GM12878 (cell line): ENCODE measurements at regions not wholly inside any gene's neighbourhood (a gene's known extent, or its start where the extent isn't known, plus 50 kb on each side); places are given as distances from the start of the nearest gene placed in this dataset.
A peak's percentile ranks its signal among the peaks of the same experiment; 100 is the strongest.

Experiments used
- ATAC-seq: fragments of 200-7000 bp; cut with Tn5 transposase; 3 replicates; pipeline ENCODE4 v1.9.1; 2020; ENCODE audit warnings: mild to moderate bottlenecking, moderate library complexity
- BruUV-seq: library from RNA; stranded (reverse); fragments of 400-500 nt; replicated peaks from 2 replicates; lab custom pipeline; 2021; lab: Mats Ljungman, UMichigan
- CTCF ChIA-PET: fragments of 300-600 bp; sonication (Branson Sonifier 250); formaldehyde crosslinking; extraction: SDS; loops from one replicate; lab custom pipeline; 2021; ENCODE audit warnings: inconsistent platforms; lab: Yijun Ruan, JAX
- POLR2A ChIA-PET: fragments of 350-600 bp; formaldehyde crosslinking; extraction: SDS; loops from one replicate; lab custom pipeline; 2021; ENCODE audit warnings: inconsistent platforms; lab: Charles Lee
- RAD21 ChIA-PET: fragments of 300-600 bp; sonication (Branson Sonifier 250); formaldehyde crosslinking; loops from one replicate; lab custom pipeline; 2023; ENCODE audit warnings: antibody characterized with exemption; ENCODE audit not compliant: unreplicated experiment; lab: Charles Lee
- SMC1A ChIA-PET: fragments of 300-600 bp; sonication (Branson Sonifier 250); formaldehyde crosslinking; loops from one replicate; lab custom pipeline; 2023; ENCODE audit not compliant: unreplicated experiment, uncharacterized antibody; lab: Charles Lee
- DNase-seq: peaks from one replicate; pipeline ENCODE4 v3.0.0-alpha.2; 2011; ENCODE audit warnings: low read depth, low spot score
- FAIRE-seq: peaks from 3 replicates; lab custom pipeline; 2011; peaks lifted over from hg19 to GRCh38; lab: Jason Lieb, UNC
- H2AFZ ChIP-seq: 2 replicates; pipeline ENCODE4 v1.6.0; 2011; ENCODE audit warnings: low read depth, low read length, control low read depth; ENCODE audit not compliant: control insufficient read depth
- H3K27ac ChIP-seq: 2 replicates; pipeline ENCODE4 v1.5.1; 2011; ENCODE audit warnings: control low read depth; ENCODE audit not compliant: control insufficient read depth, insufficient read depth
- H3K27me3 ChIP-seq, 2 experiments: replicated peaks in 1 of 2; 2 replicates each; pipeline versions ENCODE4 v1.6.0 to v1.6.1; 2011; ENCODE audit warnings: low read length in 1 of 2; ENCODE audit not compliant: control insufficient read depth in 2 of 2, insufficient read depth in 2 of 2
- H3K36me3 ChIP-seq, 2 experiments: 2 replicates each; pipeline ENCODE4 v1.5.1; 2011; ENCODE audit warnings: low read length in 1 of 2; ENCODE audit not compliant: control insufficient read depth in 2 of 2, insufficient read depth in 2 of 2
- H3K4me1 ChIP-seq: 2 replicates; pipeline ENCODE4 v1.6.1; 2011; ENCODE audit warnings: mild to moderate bottlenecking, low read length, moderate library complexity, mixed read lengths; ENCODE audit not compliant: control insufficient read depth, insufficient read depth
- H3K4me2 ChIP-seq: 2 replicates; pipeline ENCODE4 v1.6.0; 2011; ENCODE audit warnings: control low read depth; ENCODE audit not compliant: control insufficient read depth, insufficient read depth
- H3K4me3 ChIP-seq: fragments of 200-600 bp; sonication (generic); 2 replicates; pipeline ENCODE4 v1.5.1; 2016
- H3K79me2 ChIP-seq: 2 replicates; pipeline ENCODE4 v1.6.0; 2011; ENCODE audit warnings: low read length; ENCODE audit not compliant: control insufficient read depth, insufficient read depth
- H3K9ac ChIP-seq: 2 replicates; pipeline ENCODE4 v1.8.0; 2011; ENCODE audit warnings: low read length, control low read depth, mixed read lengths; ENCODE audit not compliant: control insufficient read depth, insufficient read depth
- H3K9me3 ChIP-seq: replicated peaks from 3 replicates; pipeline ENCODE4 v1.5.1; 2011; ENCODE audit warnings: mild to moderate bottlenecking, low read length; ENCODE audit not compliant: control insufficient read depth, insufficient read depth
- H4K20me1 ChIP-seq: 2 replicates; pipeline ENCODE4 v1.6.0; 2011; ENCODE audit not compliant: control insufficient read depth, insufficient read depth
- DPF2 ChIP-seq: fragments of 450-650 bp; IDR thresholded peaks from 2 replicates; pipeline ENCODE4 v1.6.1; 2017; ENCODE audit warnings: mild to moderate bottlenecking
- EZH2 ChIP-seq: IDR thresholded peaks from 2 replicates; pipeline ENCODE4 v1.6.1; 2012; ENCODE audit warnings: low read depth, mild to moderate bottlenecking, control low read depth, inconsistent platforms, low read length, borderline replicate concordance; ENCODE audit not compliant: control insufficient read depth
- HDAC6 ChIP-seq: fragments of 200-600 bp; sonication (generic); IDR thresholded peaks from one replicate; pipeline ENCODE4 v1.8.0; 2017; ENCODE audit warnings: antibody characterized with exemption; ENCODE audit not compliant: unreplicated experiment
- POLR2AphosphoS5 ChIP-seq: IDR thresholded peaks from 2 replicates; pipeline ENCODE4 v1.6.1; 2011; ENCODE audit warnings: mild to moderate bottlenecking, low read length, inconsistent platforms
- RUNX3 ChIP-seq: IDR thresholded peaks from 2 replicates; pipeline ENCODE4 v1.6.1; 2012; ENCODE audit warnings: low read length, inconsistent platforms
- SUPT20H ChIP-seq: IDR thresholded peaks from 2 replicates; pipeline ENCODE4 v1.6.1; 2011; ENCODE audit warnings: low read depth, mild to moderate bottlenecking, low read length, moderate library complexity, borderline replicate concordance; ENCODE audit not compliant: control insufficient read depth
- ZZZ3 ChIP-seq: IDR thresholded peaks from 2 replicates; pipeline ENCODE4 v1.6.1; 2011; ENCODE audit warnings: low read depth; ENCODE audit not compliant: control insufficient read depth, insufficient read length
- WGBS: methylation state at CpG from one replicate; pipeline ENCODE4 v1.1.6; 2016; ENCODE audit warnings: low lambda C conversion rate; ENCODE audit not compliant: insufficient replicate concordance, insufficient coverage; ENCODE audit errors: missing lambda C conversion rate; 5-methylcytosine and 5-hydroxymethylcytosine counted together
- in situ Hi-C: fragments of 300-500 bp; cut with MboI; formaldehyde crosslinking; loops from 9 replicates; pipeline ENCODE4 v1.14.3; 2018; ENCODE audit warnings: mixed read lengths
- intact Hi-C: fragments of 100-400 bp; cut with micrococcal nuclease; formaldehyde crosslinking; loops from one replicate; pipeline ENCODE4 v1.14.2; 2022; ENCODE audit not compliant: unreplicated experiment
- TF ChIP-seq, protein P1 (sequence below): IDR thresholded peaks from 2 replicates; pipeline ENCODE4 v1.6.1; 2012; ENCODE audit warnings: low read depth, low read length, improper control_type of control experiment
- TF ChIP-seq, protein P2 (sequence below): fragments of 450-650 bp; IDR thresholded peaks from 2 replicates; pipeline ENCODE4 v1.6.1; 2017; ENCODE audit warnings: borderline replicate concordance

DNA sequence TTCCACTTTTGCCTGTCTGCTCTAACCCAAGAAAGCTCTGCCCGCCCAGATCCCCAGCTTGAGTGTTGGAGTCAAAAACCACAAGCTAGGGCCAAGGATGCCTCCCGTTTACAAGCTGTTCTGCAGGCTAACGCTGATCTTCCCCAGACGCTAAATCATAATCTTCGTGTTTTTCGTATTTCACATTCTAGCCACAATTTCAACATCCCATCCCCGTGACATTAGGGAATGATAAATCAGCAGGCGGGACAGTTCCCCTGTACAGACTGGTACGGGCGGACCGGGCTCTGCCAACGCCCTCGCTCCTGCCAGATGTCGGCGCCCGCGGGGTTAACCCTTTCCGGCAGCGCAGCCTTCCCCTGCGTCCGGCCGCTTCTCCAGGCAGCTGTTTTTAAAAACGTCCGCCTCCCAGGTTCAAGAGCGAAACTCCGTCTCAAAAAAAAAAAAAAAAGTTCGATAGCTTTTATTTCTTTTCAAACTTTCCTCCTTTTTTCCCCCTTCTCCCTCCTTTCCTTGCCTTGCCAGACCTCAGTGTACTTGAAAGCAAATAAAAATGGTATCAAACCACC lies 81.0 kb upstream of the BNC1 start:
- no peak for ATAC-seq
- FAIRE-seq: no peak
- Histone ChIP-seq H3K27ac (no peak overlapping the region), H3K9me3 (no peaks in the 10 kb centered on the region), H3K4me2 (no peak overlapping the region), H3K4me1 (no peaks in the 10 kb centered on the region), H3K4me3 (no peak overlapping the region), H3K9ac (no peak overlapping the region), H3K36me3 (no peaks in the 10 kb centered on the region), H4K20me1 (no peaks in the 10 kb centered on the region), H2AFZ (no peak overlapping the region), H3K27me3 (peaks cover 1 to 5% of the 10 kb centered on the region in 2 experiments; a peak in 2 of 4 replicates), H3K79me2 (no peaks in the 10 kb centered on the region)
- DNase-seq: no peak
- RAD21 ChIA-PET: no interaction called here
- in situ Hi-C loops: no loop called here
- BruUV-seq: no TSS peak
- WGBS: 5% methylated on average over 27 of the region's 27 CpGs
- no peak for TF ChIP-seq POLR2AphosphoS5
- no peak for TF ChIP-seq SUPT20H
- TF ChIP-seq, protein P1, sequence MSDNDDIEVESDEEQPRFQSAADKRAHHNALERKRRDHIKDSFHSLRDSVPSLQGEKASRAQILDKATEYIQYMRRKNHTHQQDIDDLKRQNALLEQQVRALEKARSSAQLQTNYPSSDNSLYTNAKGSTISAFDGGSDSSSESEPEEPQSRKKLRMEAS: no peak
- TF ChIP-seq EZH2: 0 out of 2 replicates have a peak, but pooled peaks have one; percentile 30
- TF ChIP-seq, protein P2, sequence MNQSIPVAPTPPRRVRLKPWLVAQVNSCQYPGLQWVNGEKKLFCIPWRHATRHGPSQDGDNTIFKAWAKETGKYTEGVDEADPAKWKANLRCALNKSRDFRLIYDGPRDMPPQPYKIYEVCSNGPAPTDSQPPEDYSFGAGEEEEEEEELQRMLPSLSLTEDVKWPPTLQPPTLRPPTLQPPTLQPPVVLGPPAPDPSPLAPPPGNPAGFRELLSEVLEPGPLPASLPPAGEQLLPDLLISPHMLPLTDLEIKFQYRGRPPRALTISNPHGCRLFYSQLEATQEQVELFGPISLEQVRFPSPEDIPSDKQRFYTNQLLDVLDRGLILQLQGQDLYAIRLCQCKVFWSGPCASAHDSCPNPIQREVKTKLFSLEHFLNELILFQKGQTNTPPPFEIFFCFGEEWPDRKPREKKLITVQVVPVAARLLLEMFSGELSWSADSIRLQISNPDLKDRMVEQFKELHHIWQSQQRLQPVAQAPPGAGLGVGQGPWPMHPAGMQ: no peak
- TF ChIP-seq DPF2: no peak
- no peak for TF ChIP-seq RUNX3
- TF ChIP-seq ZZZ3: no peak
- no peak for TF ChIP-seq HDAC6
- CTCF ChIA-PET: no interaction called here
- SMC1A ChIA-PET: no interaction called here
- POLR2A ChIA-PET: no interaction called here
- intact Hi-C loops: no loop called here
